Amygdala (tissue), 56 donors: ENCODE measurements at regions not wholly inside any gene's neighbourhood (a gene's known extent, or its start where the extent isn't known, plus 50 kb on each side); places are given as distances from the start of the nearest gene placed in this dataset.
A peak's percentile ranks its signal among the peaks of the same experiment; 100 is the strongest.
"Not testable (repeated sequence)": the region's sequence is repeated elsewhere in the genome, so short reads cannot be mapped to it uniquely, and the experiment has no call there.

Source experiments
- DNase-seq, 56 donors: peaks; one replicate each; lab custom pipeline; 2025; lab: John Stamatoyannopoulos, UW

DNA sequence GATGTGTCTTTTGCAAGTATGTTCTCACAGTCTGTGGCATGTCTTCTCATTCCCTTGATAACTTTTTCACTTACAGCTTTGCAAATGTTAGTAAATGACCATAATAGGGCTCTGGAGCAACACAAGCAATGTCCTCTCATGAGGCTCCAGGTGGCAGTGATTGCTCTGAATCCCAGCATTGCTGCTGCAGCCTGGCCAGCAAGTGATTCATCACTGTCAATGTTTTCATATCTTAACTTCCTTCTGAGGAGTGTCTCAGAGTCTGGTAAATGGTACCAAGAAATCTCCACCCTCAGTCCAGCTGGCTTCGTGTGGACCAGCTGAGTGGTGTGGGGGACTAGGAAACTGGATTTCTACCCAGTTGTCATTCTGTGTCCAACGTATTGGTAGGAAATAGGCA is 139.6 kb downstream of the MYLK4 start:
- no peak for DNase-seq

DNA sequence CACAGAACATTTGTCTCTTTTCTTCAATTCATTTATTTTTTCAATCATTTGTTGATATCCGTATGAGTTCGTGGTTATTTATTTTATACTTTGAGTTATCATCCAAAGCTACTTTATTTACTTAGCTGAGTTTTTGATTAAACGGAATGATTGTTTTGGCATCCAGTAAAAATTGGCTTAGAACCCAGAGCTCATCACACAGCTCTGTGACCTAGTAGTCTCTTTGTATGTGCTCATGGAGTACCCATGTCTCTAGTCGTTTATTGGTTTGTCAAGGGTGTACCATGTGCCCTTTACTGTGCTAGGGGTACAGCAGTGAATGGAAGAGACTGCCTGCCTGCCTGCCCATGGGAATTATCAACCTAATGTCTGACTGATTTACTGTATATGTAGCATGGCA is 142.2 kb downstream of the MYLK4 start:
- no peak for DNase-seq

DNA sequence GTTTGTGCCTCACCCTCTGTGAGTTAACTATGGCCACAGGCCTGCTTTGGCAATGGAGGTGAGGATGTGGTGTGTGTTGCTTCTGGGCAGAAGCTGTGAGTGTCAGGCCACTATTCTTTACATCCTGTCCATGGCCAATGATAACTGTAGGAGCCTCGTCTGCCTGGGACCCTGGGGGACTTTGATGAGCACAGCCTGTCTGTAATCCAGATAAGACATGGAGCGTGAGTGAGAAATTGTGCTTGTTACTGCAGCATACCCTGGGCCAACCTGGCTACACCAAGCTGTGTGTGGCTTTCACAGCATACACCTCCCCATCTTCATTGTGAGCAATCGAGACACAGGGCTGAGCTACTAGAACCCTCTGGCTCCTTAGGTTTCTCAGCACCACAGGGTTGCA is 150.4 kb downstream of the MYLK4 start:
- no peak for DNase-seq

DNA sequence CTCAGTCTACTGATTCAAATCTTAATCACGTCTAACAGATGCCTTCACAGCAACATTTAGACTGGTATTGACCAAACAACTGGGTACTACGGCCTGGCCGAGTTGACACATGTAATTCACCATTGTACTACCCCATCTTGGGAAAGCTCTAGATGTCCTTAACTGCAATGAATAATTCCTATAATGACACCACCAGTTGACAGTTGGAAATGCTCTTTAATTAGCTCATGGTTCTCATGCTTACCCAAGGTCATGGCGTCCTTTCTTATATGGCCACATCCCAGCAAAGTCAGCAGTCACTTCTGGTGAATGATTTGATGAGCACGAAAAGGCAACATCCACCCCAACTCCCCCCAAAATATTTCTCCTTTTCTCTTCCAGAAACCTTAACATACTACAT is 150.9 kb downstream of the MYLK4 start:
- no peak for DNase-seq

DNA sequence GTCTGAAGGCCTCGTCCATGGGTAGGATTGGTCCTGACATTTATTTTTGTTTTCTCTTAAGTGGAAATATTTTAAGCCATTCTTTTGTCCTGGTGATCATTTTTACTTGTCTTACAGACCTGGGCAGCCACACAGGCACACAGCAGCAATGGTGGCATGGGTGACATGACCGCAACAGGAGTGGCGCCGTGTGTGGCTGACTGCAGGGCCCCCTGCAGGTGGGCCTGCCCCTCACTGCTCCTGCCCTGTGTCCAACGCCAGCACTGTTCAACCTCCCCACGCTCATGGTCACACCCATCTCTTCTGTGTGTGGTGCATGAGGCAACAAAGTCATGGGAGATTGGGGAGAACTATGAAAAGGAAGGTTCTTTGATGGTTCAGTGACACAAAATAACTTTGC is 151.9 kb downstream of the MYLK4 start:
- DNase-seq: no peak

DNA sequence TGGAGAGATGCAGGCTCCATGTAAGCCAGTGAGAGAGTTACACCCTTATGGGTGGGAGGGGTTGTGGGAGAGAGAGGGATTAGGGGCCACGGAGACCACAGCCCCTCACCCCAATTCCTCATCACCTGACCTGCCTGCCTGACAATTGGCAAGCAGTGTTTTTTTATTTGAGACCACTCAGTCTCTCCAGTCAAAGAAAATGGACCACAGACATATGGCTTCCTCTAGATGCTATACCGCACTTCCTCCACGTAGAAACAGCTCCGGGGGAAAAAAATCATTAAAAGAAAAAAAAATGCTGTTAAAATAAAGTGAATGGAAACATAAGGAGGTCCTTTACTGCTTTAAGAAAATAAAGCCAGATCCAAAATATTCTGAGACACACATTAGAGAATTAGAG is 152.7 kb downstream of the MYLK4 start:
- no peak for DNase-seq

DNA sequence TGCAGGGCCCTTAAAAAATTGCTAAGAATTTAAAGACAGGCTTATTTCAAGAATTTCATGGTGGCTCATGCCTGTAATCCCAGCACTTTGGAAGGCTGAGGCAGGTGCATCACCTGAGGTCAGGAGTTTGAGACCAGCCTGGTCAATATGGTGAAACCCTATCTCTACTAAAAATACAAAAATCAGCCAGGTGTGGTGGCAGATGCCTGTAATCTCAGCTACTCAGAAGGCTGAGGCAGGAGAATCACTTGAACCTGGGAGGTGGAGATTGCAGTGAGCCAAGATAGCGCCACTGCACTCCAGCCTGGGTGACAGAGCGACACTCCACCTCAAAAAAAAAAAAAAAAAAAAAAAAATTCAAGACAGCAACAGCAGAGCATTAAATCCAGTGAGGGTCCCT is 153.3 kb downstream of the MYLK4 start:
- DNase-seq: not testable (repeated sequence)

DNA sequence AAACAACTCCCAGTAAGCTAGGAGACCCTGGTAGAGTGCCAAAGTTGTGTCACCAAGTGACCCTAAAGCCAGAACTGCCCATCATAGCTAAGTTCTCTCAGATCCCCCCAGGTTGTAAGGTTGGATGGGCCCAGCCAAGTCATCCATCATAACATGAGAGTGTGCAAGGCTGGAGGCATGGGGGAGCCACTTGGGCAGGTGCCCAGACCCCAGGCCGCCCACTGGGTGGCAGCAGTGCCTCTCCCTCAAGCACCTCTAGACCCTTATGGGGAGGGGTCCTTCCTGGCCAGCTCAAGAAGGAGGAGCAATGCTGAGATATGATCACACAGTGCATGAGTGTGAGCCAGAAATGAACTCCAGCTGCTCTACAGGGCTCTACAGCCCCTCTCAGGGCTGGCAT is 154.5 kb downstream of the MYLK4 start:
- peak in 2 of 56 donors; percentile 2 to 3 for DNase-seq

DNA sequence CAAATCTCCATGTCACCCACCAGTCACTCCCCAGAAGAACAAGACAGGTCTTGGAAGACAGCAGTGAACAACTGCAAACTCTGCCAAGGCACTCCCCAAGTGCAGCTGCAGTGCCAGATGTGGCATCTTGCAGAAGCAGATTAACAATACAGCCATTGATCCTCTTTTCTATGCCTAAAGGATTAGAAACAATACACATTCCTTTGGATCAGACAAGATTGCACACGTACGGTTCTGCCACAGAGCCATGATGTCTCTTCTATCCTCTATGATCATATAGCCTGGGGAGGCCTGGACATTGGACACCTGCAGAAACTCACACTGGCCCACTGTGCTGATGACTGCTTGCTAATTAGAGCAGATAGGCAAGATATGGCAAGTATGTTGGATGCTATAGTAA is 155.9 kb downstream of the MYLK4 start:
- no peak for DNase-seq

DNA sequence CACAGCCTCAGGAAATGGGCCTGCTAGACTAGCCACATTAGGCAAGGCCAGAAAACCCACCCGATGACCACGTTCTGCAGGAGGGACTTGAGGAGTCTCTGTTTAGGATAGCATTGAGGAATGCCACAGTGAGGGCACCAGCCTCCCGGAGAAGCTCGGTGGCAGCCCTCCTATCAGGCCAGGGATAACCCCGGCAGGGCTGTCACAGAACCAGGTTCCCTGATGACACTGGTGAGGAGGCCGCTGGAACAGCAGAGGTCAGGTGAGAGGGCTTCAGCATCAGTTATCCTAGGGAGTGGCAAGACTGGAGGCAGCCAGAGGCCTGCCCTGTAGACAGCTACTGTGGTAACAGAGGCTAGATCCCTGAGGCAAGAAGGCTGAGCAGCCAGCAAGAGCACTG is 157.6 kb downstream of the MYLK4 start:
- DNase-seq: no peak

DNA sequence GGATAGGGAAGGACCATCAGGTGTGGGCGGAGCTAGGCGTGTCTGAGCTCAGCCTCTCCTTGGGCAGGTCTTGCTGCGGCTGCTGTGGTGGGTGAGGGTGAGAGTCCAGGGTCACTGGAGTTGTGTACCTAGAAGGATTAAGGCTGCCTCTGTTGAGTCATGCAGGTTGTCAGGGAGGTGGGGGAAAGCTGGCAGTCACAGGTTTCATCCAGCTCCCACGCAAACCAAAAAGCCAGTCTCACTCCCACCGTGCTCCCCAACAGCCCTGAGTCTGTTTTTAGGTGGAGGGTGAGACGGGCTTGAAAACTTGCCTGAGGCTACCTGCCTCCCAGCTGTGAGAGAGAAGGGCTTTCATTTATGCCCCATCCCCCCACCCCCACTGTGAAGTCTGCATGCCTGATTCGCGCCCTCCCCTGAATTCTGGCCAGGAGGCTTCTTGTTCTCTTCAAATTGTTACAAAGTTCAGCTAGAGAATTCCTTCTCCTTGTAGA is 161.5 kb downstream of the MYLK4 start:
- DNase-seq: no peak

DNA sequence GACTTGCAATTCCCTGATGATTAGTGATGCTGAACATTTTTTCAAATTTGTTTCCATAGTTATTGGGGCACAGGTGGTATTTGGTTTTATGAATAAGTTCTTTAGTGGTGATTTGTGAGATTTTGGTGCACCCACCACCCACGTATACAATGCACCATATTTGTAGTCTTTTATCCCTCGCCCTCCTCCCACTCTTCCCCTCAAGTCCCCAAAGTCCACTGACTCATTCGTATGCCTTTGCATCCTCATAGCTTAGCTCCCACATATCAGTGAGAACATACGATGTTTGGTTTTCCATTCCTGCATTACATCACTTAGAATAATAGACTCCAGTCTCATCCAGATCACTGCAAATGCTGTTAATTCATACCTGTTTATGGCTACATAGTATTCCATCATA is 167.3 kb downstream of the MYLK4 start:
- DNase-seq: no peak

DNA sequence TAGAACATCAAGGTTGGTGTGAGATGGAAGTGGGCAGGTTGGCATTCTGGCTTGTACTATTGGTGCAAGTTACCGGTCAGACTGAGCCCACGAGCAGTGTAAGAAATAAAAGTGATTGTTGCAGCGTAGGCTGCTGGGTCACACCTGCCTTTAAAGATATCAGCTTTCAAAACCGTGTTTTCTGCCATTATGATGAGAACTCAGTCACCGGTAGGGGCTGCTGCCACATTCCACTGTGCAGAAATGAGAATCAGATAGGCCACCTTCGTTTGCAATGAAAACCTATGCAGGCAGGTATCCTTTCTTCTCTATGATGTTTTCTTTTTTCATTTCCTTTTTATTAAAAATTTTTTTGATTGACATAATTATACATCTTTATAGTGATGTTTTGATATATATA is 168.5 kb downstream of the MYLK4 start:
- no peak for DNase-seq

DNA sequence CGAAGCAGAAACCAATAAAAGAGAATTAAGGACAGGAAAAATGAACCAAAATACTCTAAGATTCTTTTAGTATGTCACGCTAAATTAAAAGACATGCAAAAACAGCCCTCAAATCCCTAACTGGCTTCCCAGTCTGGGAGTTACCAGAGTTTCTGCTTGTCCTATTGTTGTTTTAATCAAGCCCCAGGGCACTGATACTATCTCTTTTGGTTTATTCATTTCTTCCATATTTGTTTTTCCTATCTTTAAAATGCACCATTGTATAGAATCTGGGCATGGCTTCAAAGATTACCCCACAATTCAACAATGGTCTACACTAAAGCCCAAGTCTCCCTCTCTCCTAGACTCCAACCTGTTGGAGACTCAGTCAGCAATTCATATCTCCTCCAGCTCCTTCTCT is 169.1 kb downstream of the MYLK4 start:
- no peak for DNase-seq

DNA sequence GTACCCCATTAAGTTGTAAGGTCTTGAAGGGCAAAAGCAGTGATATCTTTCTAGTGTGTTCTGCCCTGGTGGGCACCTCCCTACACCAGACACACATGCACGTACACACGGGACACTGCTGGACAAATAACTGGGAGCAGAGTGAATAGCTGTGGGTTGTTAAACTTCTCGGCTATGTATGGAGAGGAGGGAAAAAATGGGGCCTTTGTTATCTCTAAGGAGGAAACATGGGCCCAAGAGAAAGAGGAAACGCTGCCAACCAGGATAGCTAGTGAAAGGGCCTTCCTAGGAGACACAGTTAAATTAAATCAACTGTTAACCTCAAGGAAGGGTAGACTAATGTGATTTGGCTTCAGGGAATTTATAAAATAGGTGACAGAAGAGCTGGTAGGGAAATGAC is 169.7 kb downstream of the MYLK4 start:
- no peak for DNase-seq

DNA sequence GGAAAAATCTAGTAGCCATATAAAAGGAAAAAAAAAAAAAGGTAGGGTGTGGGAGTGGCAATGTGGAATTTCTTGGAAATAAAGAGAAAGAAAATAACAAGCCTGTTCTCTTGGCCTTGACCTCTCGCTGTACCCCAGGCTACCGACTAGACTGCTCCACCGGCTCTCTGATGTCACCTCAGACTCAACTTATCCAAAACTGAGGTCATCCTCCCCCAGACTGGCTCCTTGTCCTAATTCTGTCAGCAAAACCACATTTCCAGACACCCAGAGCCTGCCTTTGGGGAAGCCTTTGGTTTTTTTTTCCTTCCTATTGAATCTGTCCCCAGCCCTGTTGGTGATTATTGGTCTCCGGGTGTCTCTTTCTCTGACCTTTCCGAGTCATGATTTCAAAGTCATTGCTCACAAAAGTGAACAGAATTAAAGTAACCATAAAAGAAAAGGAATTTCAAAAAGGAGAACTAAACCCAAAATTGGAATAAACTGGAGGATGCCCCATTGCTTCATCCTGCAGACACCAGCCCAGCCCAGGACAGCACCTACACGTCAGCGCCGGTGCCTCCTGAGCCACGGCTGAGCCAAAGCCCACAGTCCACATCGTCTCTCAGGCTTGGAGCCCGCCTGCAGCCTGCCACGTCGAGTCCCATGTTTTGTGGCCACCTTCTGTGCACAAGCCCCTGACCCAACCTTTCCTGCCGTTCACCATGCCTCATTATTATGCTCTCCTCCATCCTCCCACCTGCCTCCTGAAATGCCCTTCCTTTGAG is 170.7 kb downstream of the MYLK4 start:
- DNase-seq: no peak

DNA sequence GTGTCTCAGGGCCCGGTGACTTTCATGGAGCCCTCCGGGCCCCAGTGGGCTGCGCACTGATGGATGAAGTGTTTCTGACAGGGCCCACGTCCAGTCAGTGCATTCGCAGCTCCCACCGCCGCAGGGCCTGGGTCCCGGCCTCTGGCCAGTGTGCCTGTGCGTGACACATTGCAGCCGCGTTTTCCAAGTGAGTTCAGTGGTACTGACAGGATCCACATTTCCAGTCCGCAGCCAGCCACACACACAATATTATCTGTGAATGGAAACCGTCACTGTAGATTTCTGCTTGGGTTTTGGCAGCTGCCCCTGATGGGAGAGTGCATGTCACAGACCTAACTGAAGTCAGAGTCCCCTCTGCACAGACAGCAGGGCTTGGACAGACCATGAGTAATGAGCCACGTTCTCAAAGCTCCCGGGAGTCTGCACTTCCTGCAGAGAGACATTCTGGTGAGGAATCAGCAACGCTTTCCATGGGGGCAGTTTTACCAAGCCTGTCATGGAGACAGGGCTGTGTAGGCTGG is 171.4 kb downstream of the MYLK4 start:
- DNase-seq: no peak

DNA sequence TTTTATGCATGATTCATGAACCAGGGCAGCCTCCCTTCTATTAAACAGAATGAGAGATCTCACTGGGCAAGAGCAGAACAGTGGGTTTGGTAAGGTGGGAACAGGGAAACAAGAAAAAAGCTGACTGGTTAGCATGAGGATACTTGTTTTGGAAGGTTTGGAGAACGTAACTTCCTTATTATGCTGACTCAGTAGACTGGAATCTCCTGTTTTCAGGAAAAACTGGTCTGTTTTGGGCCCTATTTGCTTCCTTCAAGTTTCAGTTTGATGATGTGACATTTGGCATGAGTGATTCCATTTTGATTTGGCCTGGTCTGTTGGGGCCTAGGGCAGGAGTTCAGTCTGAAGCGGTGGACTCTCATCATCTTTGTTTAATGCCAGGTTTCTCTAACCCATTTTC is 172.0 kb downstream of the MYLK4 start:
- no peak for DNase-seq

DNA sequence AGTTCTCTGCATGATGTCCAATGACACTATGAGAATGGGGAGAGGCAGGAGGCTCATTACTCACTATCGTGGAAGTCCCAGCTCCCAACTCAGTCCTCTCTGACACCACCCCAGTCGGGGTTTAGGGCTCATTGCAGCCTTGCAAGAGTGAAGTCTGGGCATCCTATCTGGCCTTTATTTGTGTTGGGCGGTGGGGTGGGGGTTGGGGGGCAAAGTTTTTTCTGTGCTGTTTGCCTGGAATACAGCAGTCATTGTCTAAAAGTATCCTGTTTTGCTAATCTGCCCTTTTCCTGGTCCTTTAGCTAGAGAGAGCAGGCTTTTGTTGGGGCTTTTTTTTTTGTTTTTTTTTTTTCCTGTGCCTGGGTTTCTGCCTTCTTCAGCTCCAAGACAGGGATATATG is 174.2 kb downstream of the MYLK4 start:
- no peak for DNase-seq

DNA sequence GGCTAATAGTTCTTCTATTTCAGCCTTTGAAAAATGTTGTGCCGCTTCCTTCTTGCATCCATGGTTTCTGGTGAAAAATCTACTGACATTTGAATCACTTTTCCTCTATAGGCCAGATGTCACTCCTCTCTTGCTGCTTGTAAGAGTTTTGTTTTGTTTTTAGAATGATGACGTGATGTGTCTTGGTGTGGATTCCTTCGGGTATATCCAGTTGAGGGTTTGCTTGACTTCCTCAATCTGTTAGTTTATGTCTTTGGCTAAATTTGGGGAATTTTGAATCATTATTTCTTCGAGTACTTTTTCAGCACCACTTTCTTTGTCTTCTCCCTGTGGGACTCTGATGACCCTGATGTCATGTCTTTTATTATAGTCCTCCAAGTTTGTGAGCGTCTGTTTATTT is 175.5 kb downstream of the MYLK4 start:
- no peak for DNase-seq

DNA sequence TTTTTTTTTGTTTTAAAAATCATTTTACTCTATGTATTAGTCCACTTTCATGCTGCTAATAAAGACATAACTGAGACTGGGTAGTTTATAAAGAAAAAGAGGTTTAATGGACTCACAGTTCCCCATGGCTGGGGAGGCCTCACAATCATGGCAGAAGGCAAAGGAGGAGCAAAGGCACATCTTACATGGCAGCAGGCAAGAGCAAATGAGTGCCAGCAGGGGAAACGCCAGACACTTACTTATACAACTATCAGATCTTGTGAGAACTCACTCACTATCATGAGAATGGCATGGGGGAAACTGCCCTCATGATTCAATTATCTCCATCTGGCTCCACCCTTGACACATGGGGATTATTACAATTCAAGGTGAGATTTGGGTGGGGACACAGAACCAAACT is 181.3 kb downstream of the MYLK4 start:
- DNase-seq: not testable (repeated sequence)

DNA sequence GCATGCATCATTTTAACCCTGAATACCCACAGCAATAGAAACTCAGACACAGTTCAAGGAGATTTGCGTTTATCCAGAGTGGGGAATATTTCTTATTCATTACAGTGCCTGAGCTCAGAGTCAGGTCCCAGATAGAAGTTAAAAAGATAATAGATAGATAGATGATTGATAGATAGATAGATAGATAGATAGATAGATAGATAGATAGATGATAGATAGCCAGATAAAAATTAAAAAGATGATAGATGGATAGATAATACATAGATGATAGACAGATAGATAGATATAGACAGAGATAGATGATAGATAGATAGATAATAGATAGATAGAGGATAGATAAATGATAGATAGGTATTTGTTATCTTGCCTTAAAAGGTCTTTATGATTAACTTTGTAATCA is 184.7 kb downstream of the MYLK4 start:
- DNase-seq: no peak

DNA sequence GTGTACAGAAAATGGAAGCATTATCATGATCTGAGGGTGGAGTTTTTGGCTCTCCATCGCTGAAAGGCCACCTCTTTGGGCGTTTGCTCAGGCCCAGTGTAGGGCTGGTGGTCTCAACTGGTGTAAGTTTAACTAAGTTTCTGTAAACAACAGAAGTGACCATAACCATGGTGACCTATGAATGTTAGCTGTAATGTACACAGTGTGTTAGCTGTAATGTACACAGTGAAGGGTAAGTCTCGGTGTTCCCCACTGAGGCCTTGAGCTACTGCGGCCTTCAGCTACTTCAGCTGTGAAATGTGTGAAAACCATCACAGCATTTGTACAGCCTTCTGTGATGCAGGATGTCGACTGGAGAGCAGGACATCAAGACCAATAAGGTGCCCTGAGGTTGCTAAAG is 185.2 kb downstream of the MYLK4 start:
- no peak for DNase-seq
